ENCODE measurements at regions not wholly inside any gene's neighbourhood (a gene's known extent, or its start where the extent isn't known, plus 50 kb on each side); places are given as distances from the start of the nearest gene placed in this dataset.

DNA sequence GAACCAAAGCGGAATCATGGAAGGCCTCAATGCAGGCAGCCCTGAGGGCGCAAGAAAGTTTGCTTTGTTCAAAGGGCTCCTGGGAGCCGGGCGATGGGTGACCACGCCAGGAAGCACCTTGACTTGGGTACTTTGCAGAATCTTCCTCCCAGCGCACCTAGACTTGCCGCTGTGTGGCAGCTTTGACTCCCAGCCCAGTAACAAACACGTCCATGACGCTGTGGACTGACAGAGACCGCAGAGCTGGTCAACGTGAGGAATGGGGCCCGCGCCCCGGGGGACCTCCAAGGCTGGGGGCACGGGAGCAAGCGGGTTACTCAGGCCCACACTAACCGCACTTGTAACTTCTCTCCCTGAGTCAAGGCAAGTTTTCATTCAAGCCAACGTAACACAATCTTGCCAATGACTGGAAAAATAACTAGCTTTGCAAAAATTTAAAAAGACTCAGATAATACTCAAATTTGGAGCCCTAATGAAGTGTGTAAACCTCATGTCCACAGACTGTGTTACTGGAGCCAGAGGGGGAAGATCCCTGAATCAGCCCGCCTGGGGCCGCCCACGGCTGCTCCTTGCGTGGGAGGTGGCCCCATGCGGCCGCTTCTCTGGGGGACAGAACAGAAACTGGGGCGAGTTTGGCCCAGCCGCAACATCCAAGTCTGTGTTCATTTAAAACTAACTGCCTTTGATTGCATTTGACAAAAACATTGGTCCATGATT lies 130.8 kb downstream of the DNAJB6 start:
- Histone ChIP-seq H3K27ac (ENCODE audit: low read depth, low read length, severe bottlenecking) (no peak overlapping the region), H3K9me3 (ENCODE audit: control insufficient read depth, low read length) (peaks cover 58% of the 10 kb centered on the region)
- WGBS, 2 experiments (ENCODE audit: insufficient coverage in 2 of 2) = 82 to 83% methylated on average over 24 to 25 of the region's 26 CpGs

DNA sequence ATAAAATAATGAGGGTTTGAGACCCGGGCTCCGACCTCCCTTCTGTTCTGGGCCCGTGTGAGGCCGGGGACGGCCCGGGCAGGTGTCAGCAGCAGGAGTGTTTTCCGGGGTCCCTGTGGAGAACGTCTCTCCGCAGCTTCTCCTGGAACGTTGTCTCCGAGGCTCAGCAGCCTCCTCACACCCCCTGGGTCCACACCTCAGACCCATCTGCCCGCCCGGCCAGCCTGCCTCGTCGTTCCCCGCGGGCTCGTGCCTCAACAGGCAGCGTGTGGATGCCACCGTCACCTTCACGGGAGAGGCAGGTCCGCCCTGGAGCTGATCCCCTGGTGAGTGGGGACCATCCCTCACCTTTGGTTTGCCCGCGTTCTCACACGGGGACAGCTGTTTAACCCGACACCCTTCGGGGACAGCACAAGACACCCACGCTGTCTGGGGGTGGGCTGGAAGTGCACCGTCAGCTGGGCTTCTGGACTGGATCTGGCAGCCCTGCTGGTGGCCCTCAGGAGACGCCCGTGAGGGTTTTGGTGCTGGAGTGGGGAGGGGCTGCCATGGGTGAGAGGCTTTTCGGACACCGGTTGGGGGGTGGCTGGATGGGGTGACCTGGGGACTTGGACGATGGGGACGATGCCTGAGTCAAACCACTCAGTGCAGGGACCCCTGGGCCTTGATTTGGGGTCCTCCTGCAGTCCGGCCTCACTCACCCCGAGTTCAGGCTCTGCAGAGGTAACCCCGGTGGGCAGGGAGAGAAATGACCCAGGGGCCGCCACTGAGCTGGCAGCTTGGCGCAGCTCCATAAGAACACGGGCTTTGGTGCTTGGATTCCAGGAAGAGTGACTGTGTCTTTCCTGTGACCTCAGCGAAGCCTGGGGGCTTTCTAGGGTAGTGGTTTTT lies 131.7 kb downstream of the DNAJB6 start:
- 85% methylated on average over 21 to 42 of the region's 42 CpGs for WGBS, 2 experiments (ENCODE audit: insufficient coverage in 2 of 2)
- Histone ChIP-seq H3K36me3 (ENCODE audit: control insufficient read depth, insufficient read depth, low read length) (no peaks in the 10 kb centered on the region), H3K9me3 (ENCODE audit: control insufficient read depth, low read length) (peaks cover 65% of the 10 kb centered on the region), H3K27ac (ENCODE audit: low read depth, low read length, severe bottlenecking) (no peak overlapping the region), H3K4me3 (ENCODE audit: extremely low read depth, insufficient read depth, low read length, poor library complexity, severe bottlenecking) (no peak overlapping the region), H3K4me1 (ENCODE audit: control insufficient read depth, insufficient read depth, low read length, poor library complexity, severe bottlenecking) (no peaks in the 10 kb centered on the region)

More for the DNA sequence above, 130.8 kb downstream of the DNAJB6 start:
- Histone ChIP-seq H3K4me3 (ENCODE audit: extremely low read depth, insufficient read depth, low read length, poor library complexity, severe bottlenecking) (no peak overlapping the region), H3K4me1 (ENCODE audit: control insufficient read depth, insufficient read depth, low read length, poor library complexity, severe bottlenecking) (no peaks in the 10 kb centered on the region), H3K36me3 (ENCODE audit: control insufficient read depth, insufficient read depth, low read length) (no peaks in the 10 kb centered on the region)

DNA sequence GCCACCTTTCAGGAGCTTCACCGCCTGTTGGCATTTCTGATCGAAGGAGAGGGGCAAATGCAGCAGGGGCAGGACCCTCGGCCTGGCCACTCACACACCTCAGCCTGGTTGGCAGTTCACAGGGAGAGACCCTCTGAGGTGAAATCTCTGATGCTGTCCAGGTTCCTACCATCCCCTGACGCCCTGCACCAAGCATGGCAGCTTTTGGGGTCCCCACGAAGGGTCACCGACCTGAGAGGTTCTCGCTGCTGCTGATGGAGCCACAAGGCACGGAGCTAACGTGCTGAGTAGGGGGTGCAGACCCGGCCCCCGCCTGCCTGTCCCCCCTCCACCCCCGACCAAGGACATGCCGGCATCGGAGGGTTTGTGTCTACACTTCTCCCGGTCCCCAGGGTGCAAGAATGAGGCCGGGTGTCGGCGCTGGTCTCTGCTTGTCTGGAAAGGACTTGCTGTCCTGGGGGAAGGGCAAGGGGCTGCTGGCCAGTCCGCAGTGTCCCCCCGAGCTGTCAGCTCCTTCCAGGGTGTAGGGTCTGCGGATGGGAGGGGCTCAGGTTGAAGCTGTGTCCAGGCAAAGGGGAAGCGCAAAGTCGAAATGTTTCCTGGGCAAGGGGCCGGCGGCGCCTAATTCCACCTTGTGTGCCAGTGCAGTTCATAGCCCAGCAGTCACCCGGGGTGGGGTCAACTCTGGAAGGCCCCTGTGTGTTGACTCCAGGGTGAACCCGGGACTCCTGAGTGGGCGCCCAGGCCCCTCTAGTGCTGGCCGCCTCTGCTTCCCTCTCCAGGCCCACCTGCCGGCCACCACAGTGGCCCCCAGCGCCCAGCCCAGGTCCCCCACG lies 132.6 kb downstream of the DNAJB6 start:
- H3K4me1 ChIP-seq (ENCODE audit: control insufficient read depth, insufficient read depth, low read length, poor library complexity, severe bottlenecking) = no peaks in the 10 kb centered on the region
- no peak overlapping the region for H3K27ac ChIP-seq (ENCODE audit: low read depth, low read length, severe bottlenecking)
- H3K9me3 ChIP-seq (ENCODE audit: control insufficient read depth, low read length) = peaks cover 68% of the 10 kb centered on the region
- WGBS, 2 experiments (ENCODE audit: insufficient coverage in 2 of 2) = 79 to 83% methylated on average over 22 to 30 of the region's 33 CpGs
- H3K36me3 ChIP-seq (ENCODE audit: control insufficient read depth, insufficient read depth, low read length) = no peaks in the 10 kb centered on the region
- H3K4me3 ChIP-seq (ENCODE audit: extremely low read depth, insufficient read depth, low read length, poor library complexity, severe bottlenecking) = no peak overlapping the region

DNA sequence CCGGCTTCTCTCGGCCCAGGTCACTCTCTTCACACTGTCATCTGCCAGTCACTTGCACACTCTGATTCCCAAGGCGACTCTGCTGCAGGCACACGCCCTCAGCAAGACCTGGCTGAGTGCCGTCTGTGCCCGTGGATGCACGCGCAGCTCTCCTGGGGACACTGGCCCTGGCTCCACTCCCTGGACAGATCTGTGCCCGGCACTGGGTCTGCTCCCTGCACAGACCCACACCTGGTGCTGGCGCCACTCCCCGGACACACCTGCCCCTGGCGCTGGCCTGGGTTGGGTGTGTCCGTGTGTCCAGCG lies 133.2 kb downstream of the DNAJB6 start:
- H3K4me1 ChIP-seq (ENCODE audit: control insufficient read depth, insufficient read depth, low read length, poor library complexity, severe bottlenecking) = no peaks in the 10 kb centered on the region

DNA sequence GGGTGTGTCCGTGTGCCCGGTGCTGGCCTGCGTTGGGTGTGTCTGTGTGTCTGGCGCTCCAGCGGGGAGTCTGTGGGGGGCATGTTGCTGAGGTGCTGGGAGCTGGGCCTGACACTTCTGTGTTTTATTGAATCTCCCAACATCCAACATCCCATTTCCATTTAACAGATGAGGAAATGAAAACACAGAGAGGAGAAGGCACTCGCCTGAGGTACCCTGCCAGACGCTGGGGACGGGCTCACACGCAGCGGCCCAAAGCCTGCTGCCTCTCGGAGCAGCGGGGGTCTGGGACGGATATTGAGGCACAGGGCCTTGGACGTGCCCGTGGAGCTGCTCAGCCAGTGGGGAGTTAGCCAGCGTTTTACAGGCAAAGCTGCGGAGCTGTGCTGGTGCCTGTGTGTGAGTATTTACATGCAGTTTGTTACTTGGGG lies 133.9 kb downstream of the DNAJB6 start:
- H3K27ac ChIP-seq (ENCODE audit: low read depth, low read length, severe bottlenecking) = no peak overlapping the region

More for the DNA sequence above, 133.2 kb downstream of the DNAJB6 start:
- H3K27ac ChIP-seq (ENCODE audit: low read depth, low read length, severe bottlenecking) = no peak overlapping the region
- H3K36me3 ChIP-seq (ENCODE audit: control insufficient read depth, insufficient read depth, low read length) = no peaks in the 10 kb centered on the region
- no peak overlapping the region for H3K4me3 ChIP-seq (ENCODE audit: extremely low read depth, insufficient read depth, low read length, poor library complexity, severe bottlenecking)
- peaks cover 67% of the 10 kb centered on the region for H3K9me3 ChIP-seq (ENCODE audit: control insufficient read depth, low read length)
- WGBS, 2 experiments (ENCODE audit: insufficient coverage in 2 of 2) = 82 to 86% methylated on average over 9 to 10 of the region's 14 CpGs

DNA sequence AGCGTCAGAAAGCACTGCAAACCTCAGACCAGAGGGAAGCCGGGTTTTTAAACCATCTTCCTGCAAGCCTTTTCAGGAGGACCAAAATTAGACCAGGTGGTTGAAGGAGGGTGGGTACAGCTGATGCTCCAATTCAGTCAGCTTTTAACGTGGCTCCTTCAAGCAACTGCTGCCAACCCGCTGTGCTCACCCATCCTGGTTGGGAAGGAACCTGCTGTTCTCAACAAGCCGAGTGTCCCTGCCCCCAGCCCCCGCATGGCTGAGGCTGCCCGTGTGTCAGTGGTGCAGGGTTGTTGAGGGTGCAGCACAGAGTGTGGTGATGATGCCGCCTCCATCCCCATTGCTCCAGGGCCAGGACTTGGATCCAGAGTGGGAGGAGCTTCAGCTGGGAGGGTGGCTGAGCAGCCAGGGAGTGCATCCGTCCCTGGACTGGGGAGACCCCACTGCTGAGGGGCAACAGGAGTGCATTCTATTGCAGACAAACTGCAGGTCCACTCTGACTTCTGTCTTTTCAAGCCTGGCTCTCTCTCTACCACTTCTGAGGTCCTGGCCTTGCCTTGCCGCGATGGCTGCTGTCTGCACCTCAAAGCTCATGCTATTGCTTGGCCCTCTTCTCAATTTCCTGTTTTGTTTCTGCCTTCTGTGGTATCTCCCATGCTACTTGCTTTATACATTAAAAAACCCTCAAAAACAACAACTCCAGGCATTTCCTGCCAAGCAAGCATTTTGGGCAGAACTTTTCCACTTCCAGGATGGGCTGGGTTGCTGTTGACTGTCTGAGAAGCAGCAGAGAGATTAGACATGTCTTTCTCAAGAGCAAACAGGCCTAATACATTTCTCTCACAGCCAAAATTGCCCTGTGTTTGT lies 134.7 kb downstream of the DNAJB6 start:
- Histone ChIP-seq H3K36me3 (ENCODE audit: control insufficient read depth, insufficient read depth, low read length) (no peaks in the 10 kb centered on the region), H3K4me1 (ENCODE audit: control insufficient read depth, insufficient read depth, low read length, poor library complexity, severe bottlenecking) (no peaks in the 10 kb centered on the region), H3K9me3 (ENCODE audit: control insufficient read depth, low read length) (peaks cover 66% of the 10 kb centered on the region), H3K27ac (ENCODE audit: low read depth, low read length, severe bottlenecking) (no peak overlapping the region), H3K4me3 (ENCODE audit: extremely low read depth, insufficient read depth, low read length, poor library complexity, severe bottlenecking) (no peak overlapping the region)
- WGBS, 2 experiments (ENCODE audit: insufficient coverage in 2 of 2) = 61 to 73% methylated on average over 8 to 11 of the region's 11 CpGs

More for the DNA sequence above, 133.9 kb downstream of the DNAJB6 start:
- H3K4me1 ChIP-seq (ENCODE audit: control insufficient read depth, insufficient read depth, low read length, poor library complexity, severe bottlenecking) = no peaks in the 10 kb centered on the region
- H3K36me3 ChIP-seq (ENCODE audit: control insufficient read depth, insufficient read depth, low read length) = no peaks in the 10 kb centered on the region
- H3K4me3 ChIP-seq (ENCODE audit: extremely low read depth, insufficient read depth, low read length, poor library complexity, severe bottlenecking) = no peak overlapping the region
- H3K9me3 ChIP-seq (ENCODE audit: control insufficient read depth, low read length) = peaks cover 66% of the 10 kb centered on the region
- WGBS, 2 experiments (ENCODE audit: insufficient coverage in 2 of 2) = 83 to 85% methylated on average over 12 to 13 of the region's 17 CpGs

DNA sequence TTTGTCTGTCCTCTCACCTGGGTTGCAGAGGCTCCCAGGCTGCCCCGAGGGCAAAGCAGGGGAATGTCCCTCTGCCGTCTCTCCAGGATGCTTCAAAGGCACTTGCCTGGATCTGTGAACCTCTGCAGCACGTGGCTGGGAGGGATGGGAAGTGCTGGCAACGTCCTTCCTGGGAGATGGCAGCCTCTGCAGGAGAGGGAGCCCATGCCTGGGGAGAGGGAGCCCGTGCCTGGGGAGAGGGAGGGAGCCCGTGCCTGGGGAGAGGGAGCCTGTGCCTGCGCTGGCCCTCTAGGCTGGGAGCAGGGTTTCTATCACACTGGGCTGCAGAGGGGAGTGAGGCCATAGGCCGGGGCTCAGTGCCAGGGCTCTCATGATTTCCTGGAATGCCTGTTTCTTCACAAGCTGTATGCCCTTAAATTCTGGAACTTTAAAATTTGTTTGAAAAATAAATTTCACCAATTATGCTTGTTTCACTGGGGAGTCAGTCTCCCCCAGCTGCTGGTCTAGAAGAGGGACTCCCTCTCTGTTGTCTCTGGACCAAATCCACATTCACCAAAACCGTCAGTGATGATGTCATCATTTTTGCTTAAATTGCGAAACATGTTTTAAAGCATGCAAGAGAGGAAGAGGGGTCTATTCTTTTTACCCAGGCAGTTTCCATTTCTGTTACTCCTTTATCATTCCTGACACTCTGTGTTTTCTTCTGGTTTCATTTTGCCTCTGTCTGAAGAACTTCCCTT lies 135.7 kb downstream of the DNAJB6 start:
- no peaks in the 10 kb centered on the region for H3K4me1 ChIP-seq (ENCODE audit: control insufficient read depth, insufficient read depth, low read length, poor library complexity, severe bottlenecking)
- H3K4me3 ChIP-seq (ENCODE audit: extremely low read depth, insufficient read depth, low read length, poor library complexity, severe bottlenecking) = no peak overlapping the region
- no peak overlapping the region for H3K27ac ChIP-seq (ENCODE audit: low read depth, low read length, severe bottlenecking)
- peaks cover 63% of the 10 kb centered on the region for H3K9me3 ChIP-seq (ENCODE audit: control insufficient read depth, low read length)
- 48 to 54% methylated on average over 7 of the region's 10 CpGs for WGBS, 2 experiments (ENCODE audit: insufficient coverage in 2 of 2)
- no peaks in the 10 kb centered on the region for H3K36me3 ChIP-seq (ENCODE audit: control insufficient read depth, insufficient read depth, low read length)

DNA sequence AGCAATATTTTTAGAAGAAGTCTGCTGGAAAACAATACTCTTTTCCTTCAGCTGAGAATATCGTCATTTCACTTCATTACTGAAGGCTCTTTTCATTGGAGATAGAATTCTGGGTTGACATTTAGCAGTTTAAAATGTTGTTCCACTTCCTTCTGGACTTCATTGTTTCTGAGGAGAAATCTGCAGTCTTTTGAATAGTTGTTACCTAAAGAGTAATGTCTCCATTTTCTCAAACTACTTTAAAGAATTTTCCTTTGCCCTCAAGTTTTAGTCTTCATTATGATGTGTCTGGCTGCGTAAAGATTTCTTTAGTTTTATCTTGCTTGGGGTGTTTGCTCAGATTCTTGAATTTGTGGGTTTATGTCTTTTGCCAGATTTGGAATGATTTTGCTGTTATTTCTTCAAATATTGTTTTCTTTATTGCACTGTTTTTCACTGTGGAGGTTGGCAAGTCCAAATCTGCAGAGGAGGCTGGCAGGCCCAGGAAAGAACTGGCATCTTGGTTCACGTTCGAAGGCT lies 136.3 kb downstream of the DNAJB6 start:
- Histone ChIP-seq H3K4me3 (ENCODE audit: extremely low read depth, insufficient read depth, low read length, poor library complexity, severe bottlenecking) (no peak overlapping the region), H3K4me1 (ENCODE audit: control insufficient read depth, insufficient read depth, low read length, poor library complexity, severe bottlenecking) (no peaks in the 10 kb centered on the region), H3K9me3 (ENCODE audit: control insufficient read depth, low read length) (peaks cover 62% of the 10 kb centered on the region), H3K27ac (ENCODE audit: low read depth, low read length, severe bottlenecking) (no peak overlapping the region), H3K36me3 (ENCODE audit: control insufficient read depth, insufficient read depth, low read length) (no peaks in the 10 kb centered on the region)
- WGBS, 2 experiments (ENCODE audit: insufficient coverage in 2 of 2) = 40 to 58% methylated on average over 2 of the region's 4 CpGs

DNA sequence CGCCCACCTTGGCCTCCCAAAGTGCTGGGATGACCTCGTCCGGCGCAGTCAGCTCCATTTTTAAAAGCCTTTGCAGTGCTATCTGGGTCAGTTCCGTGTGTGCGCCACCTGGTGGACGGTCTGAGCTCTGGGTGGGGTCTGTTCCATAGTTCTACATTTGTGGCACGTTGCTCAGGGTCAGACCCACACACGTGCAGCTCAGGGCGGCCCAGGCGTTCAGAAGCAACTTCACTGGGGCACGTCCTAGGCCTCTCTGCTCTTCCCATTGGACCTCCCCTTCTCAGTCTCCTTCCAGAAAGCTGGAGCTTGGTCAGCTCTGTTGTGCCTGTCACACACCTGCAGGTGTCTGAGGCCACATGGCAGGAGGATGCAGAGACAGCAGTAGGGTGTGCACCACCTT lies 137.9 kb downstream of the DNAJB6 start:
- WGBS, 2 experiments (ENCODE audit: insufficient coverage in 2 of 2) = 44 to 47% methylated on average over 12 of the region's 12 CpGs
- no peak overlapping the region for H3K27ac ChIP-seq (ENCODE audit: low read depth, low read length, severe bottlenecking)
- H3K4me1 ChIP-seq (ENCODE audit: control insufficient read depth, insufficient read depth, low read length, poor library complexity, severe bottlenecking) = no peaks in the 10 kb centered on the region
- H3K9me3 ChIP-seq (ENCODE audit: control insufficient read depth, low read length) = peaks cover 54% of the 10 kb centered on the region
- H3K36me3 ChIP-seq (ENCODE audit: control insufficient read depth, insufficient read depth, low read length) = no peaks in the 10 kb centered on the region
- no peak overlapping the region for H3K4me3 ChIP-seq (ENCODE audit: extremely low read depth, insufficient read depth, low read length, poor library complexity, severe bottlenecking)

Measured in mesodermal cell (in vitro differentiated cells).